ES-I3 (cell line): ENCODE measurements at regions not wholly inside any gene's neighbourhood (a gene's known extent, or its start where the extent isn't known, plus 50 kb on each side); places are given as distances from the start of the nearest gene placed in this dataset.

Experiments used
- H3K36me3 ChIP-seq: 2 replicates; pipeline ENCODE4 v1.6.1; 2013; ENCODE audit warnings: mild to moderate bottlenecking, low read length, control low read depth, moderate library complexity; ENCODE audit not compliant: insufficient read depth
- H3K4me1 ChIP-seq: 2 replicates; pipeline ENCODE4 v1.6.1; 2013; ENCODE audit warnings: mild to moderate bottlenecking, control low read depth, low read length; ENCODE audit not compliant: insufficient read depth
- H3K9ac ChIP-seq: 2 replicates; pipeline ENCODE4 v1.6.1; 2013; ENCODE audit warnings: low read depth, mild to moderate bottlenecking, low read length, moderate library complexity
- H3K9me3 ChIP-seq: 2 replicates; pipeline ENCODE4 v1.6.1; 2013; ENCODE audit warnings: mild to moderate bottlenecking, low read length, moderate library complexity; ENCODE audit not compliant: control insufficient read depth, insufficient read depth

DNA sequence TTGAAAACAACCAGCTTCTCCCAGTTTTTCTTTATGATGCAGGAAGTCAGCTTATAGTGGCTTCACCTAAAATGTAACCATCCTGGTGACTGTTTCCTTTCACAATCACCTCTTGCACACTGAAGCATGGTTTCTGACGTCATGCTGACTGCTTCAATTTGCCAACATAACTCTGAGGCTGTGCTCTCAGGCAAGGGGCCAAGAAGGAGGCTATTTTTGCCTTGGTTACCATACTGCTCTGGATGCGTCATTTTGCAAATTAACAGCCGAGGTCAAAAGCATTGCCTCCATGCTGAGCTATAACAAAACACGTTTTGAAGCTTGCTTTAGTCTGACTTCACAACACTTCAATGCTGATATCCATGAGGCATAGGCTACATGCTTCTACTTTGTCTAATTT lies 397.8 kb downstream of the METTL4 start:
- H3K4me1 ChIP-seq = peaks cover 7% of the 10 kb centered on the region; the same call in 1 of the 2 replicates
- no peak overlapping the region for H3K9ac ChIP-seq
- H3K9me3 ChIP-seq = no peaks in the 10 kb centered on the region
- no peaks in the 10 kb centered on the region for H3K36me3 ChIP-seq

DNA sequence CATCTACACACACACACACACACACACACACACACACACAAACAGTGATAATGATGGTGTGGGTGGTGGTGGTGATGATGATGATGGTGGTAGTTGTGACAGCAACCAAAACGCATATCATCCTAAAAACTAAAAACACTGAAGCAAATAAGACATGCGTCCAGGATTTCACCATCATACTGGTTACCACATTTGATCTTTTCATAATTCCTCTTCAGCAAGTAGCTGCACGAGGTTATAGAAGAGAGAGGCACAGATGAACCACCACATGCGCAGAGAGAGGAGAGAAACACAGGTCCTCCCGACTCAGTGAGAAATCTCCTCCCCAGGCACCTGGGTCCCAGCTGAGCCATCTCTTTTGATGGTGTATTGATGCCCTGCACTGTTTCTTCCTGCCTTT lies 393.3 kb downstream of the METTL4 start:
- H3K9ac ChIP-seq = no peak overlapping the region
- no peaks in the 10 kb centered on the region; the same call in 1 of the 2 replicates for H3K9me3 ChIP-seq
- no peaks in the 10 kb centered on the region for H3K36me3 ChIP-seq
- H3K4me1 ChIP-seq = peaks cover 7% of the 10 kb centered on the region; the same call in 1 of the 2 replicates

DNA sequence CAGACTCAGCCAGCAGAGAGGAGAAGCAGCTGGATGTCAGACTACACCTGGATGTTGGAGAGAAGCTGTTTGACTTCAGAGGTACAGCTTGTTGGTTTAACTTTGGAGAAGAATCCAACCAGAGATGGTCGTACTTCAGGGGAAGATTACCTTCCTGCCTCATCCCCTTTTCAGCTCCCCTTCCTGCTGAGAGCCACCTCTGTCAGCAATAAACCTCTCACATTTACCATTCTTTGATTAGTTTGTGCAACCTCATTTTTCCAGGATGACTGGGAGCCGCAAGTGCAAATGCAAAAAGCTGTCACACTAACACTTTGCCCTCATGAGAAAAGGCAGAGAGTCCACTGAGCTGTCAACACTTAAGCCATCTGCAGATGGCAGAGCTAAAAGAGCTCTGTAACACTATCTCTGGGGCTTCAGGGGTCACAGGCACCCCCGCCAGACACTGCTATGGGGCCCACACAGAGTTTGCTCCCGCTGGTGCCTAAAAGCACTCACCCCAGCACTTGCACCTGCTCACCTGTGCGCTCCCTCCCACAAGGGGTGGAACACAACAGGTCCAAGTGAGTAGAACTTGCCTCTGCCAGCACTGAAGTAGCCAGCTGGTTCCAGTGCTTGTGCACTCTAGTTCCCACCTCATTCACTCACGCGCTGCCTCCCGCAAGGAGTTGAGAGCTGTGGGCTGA lies 391.7 kb downstream of the METTL4 start:
- H3K4me1 ChIP-seq = no peaks in the 10 kb centered on the region
- no peak overlapping the region for H3K9ac ChIP-seq
- H3K36me3 ChIP-seq = no peaks in the 10 kb centered on the region
- H3K9me3 ChIP-seq = no peaks in the 10 kb centered on the region; the same call in 1 of the 2 replicates

DNA sequence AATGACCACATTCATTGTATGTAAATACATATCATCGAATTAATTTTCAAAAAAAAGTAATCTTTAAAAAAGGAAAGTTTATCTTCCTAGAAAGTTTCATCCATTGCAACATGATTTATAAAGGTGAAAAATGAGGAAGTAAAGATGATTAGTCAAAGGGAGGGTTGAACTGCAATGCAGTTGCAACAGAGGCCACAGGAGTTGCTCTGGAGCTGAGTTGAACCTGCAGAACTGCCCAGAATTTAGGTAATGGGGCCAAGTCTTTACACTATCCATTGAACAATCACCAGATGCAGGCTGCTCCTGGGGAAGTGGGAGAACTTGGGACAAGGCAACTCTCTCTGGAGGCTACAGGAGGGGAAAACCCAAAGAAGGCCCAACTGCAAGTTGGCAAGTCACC lies 390.7 kb downstream of the METTL4 start:
- Histone ChIP-seq H3K9me3 (no peaks in the 10 kb centered on the region; the same call in 1 of the 2 replicates), H3K9ac (no peak overlapping the region), H3K4me1 (no peaks in the 10 kb centered on the region), H3K36me3 (no peaks in the 10 kb centered on the region)

GRCh38 chr18:2183432-2183831 lies 387.9 kb downstream of the METTL4 start:
- no peaks in the 10 kb centered on the region for H3K36me3 ChIP-seq

GRCh38 chr18:2186967-2187366 lies 384.3 kb downstream of the METTL4 start:
- Histone ChIP-seq H3K9me3 (no peaks in the 10 kb centered on the region), H3K36me3 (no peaks in the 10 kb centered on the region), H3K9ac (no peak overlapping the region), H3K4me1 (no peaks in the 10 kb centered on the region)

More at GRCh38 chr18:2183432-2183831, 387.9 kb downstream of the METTL4 start:
- H3K4me1 ChIP-seq = no peaks in the 10 kb centered on the region
- no peak overlapping the region for H3K9ac ChIP-seq
- H3K9me3 ChIP-seq = no peaks in the 10 kb centered on the region; the same call in 1 of the 2 replicates

GRCh38 chr18:2188258-2188657 lies 383.0 kb downstream of the METTL4 start:
- no peaks in the 10 kb centered on the region for H3K36me3 ChIP-seq
- no peaks in the 10 kb centered on the region for H3K9me3 ChIP-seq
- H3K9ac ChIP-seq = no peak overlapping the region
- H3K4me1 ChIP-seq = no peaks in the 10 kb centered on the region

DNA sequence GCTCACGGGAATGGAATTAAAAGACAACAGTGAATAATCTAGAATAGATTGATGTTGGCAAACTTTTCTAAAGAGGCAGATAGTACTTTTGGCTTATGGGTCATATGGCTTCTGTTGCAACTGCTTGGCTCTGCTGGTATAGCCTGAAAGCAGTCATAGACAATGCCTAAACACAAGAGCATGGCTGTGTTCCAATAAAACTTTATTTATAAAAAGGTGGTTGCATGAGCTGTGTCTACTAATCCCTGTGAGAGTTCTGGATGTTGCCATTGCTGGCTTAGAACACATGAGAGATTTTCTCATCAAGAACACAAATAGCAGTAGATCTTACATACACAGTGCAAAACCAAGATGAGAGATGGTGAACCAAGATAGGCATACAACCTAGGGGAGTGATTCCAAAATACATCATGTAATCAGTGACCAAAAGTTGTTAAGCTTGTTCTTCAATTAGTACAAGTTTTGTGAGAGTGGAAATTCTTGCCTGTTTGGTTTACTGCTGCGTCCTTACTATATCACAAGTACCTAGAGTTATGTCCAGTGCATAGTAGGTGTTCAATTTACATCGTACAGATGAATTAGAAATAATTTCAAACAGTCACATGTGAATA lies 380.0 kb downstream of the METTL4 start:
- Histone ChIP-seq H3K9me3 (no peaks in the 10 kb centered on the region), H3K9ac (no peak overlapping the region), H3K36me3 (no peaks in the 10 kb centered on the region), H3K4me1 (no peaks in the 10 kb centered on the region)

- no peaks in the 10 kb centered on the region for H3K9me3 ChIP-seq
- H3K9ac ChIP-seq = no peak overlapping the region
- no peaks in the 10 kb centered on the region for H3K36me3 ChIP-seq
- H3K4me1 ChIP-seq = no peaks in the 10 kb centered on the region
These were observed 378.7 kb downstream of the METTL4 start for GRCh38 chr18:2192562-2192961.

- Histone ChIP-seq H3K9ac (no peak overlapping the region), H3K4me1 (no peaks in the 10 kb centered on the region), H3K9me3 (no peaks in the 10 kb centered on the region), H3K36me3 (no peaks in the 10 kb centered on the region)
These were observed 373.4 kb downstream of the METTL4 start for GRCh38 chr18:2197946-2198345.

DNA sequence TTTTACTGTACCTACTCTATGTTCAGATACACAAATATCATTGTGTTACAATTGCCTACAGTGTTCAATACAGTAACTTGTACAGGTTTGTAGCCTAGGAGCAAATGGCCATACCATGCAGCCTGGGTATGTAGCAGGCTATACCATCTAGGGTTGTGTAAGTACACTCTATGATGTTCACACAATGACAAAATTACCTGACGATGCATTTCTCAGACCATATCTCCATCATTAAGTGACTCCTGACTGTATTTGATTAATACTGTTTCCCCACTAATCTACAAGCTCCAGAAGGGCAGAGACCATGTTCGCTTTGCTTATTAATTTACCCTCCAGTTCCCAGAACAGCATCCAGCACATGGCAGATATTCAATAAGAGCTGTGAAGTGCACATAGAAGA lies 372.2 kb downstream of the METTL4 start:
- Histone ChIP-seq H3K9me3 (no peaks in the 10 kb centered on the region), H3K9ac (no peak overlapping the region), H3K4me1 (no peaks in the 10 kb centered on the region), H3K36me3 (no peaks in the 10 kb centered on the region)

DNA sequence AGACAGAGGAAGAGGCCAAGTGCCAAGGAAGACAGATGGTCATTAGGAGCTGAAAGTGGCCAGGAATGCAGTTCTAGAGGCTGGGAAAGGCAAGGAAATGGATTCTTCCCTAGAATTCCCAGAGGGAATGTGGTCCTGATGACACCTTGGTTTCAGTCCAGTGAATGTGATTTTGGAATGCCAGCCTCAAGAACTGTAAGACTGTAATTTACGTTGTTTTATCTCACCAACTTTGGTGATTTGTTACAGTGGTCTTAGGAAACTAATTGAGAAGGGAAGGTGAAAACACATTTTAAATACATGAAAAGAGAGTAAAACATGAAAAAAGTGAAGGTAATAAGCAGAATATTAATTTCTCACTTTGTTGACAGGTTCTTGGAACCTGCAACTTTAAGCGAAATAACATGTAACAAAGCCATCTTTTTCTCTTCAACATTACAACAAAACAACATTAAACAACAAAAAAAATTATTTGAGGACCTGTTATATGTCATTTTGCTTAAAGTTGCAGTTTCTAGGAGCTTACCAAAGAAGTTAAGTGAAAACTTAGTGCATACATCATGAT lies 370.2 kb downstream of the METTL4 start:
- H3K9me3 ChIP-seq = no peaks in the 10 kb centered on the region
- no peaks in the 10 kb centered on the region for H3K4me1 ChIP-seq
- no peak overlapping the region for H3K9ac ChIP-seq
- H3K36me3 ChIP-seq = no peaks in the 10 kb centered on the region

DNA sequence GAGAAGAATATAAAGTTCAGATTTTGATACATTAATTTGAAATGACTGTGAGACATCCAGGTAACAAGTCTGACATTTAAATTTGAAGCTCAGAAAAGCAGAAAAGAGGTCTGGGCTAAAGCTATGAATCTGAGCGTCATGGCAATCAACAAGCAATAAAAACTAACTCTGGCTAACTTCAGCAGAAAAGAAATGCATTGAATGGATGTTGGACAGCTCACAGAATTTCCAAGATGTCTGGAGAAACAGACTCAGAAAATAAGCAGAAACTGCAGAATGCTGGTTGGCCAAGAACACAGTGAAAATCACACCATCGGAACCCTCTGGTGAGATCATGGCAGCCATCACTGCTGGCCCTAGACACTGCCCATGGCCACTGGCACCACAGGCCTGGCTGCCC lies 366.6 kb downstream of the METTL4 start:
- Histone ChIP-seq H3K9me3 (no peaks in the 10 kb centered on the region), H3K36me3 (no peaks in the 10 kb centered on the region)

DNA sequence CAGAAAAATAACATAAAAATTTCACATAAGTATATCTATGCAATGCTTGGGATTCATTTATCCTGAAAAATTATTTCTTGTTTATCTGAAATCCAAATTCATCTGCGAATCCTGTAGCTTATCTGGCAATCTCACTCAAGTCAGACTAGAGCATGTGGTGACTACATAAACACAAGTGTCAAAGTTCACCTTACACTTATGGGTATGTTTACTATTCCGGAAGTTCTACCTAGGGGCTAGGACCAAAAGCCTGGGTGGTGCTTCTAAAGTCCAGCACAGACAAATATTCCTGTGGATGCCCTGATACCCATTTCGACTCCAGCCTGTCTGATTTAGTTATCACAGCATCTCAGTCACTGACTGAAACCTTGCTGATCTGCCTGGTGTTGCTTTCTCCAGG lies 364.0 kb downstream of the METTL4 start:
- Histone ChIP-seq H3K4me1 (no peaks in the 10 kb centered on the region), H3K36me3 (no peaks in the 10 kb centered on the region), H3K9me3 (no peaks in the 10 kb centered on the region), H3K9ac (no peak overlapping the region)

More for the DNA sequence above, 366.6 kb downstream of the METTL4 start:
- Histone ChIP-seq H3K9ac (no peak overlapping the region), H3K4me1 (no peaks in the 10 kb centered on the region)

GRCh38 chr18:2212598-2213205 lies 358.6 kb downstream of the METTL4 start:
- Histone ChIP-seq H3K9ac (no peak overlapping the region), H3K36me3 (no peaks in the 10 kb centered on the region), H3K9me3 (no peaks in the 10 kb centered on the region; the same call in 1 of the 2 replicates), H3K4me1 (no peaks in the 10 kb centered on the region)
